Testis (tissue), 2 donors: ENCODE measurements at regions not wholly inside any gene's neighbourhood (a gene's known extent, or its start where the extent isn't known, plus 50 kb on each side); places are given as distances from the start of the nearest gene placed in this dataset.

Experiments used
- POLR2A ChIP-seq: fragments of 450-650 bp; IDR thresholded peaks from one replicate; pipeline ENCODE4 v1.6.1; 2017; ENCODE audit warnings: antibody characterized with exemption, mild to moderate bottlenecking, moderate library complexity
- TF ChIP-seq, protein P1 (sequence below), 3 experiments: fragments of 450-650 bp in 2 of 3; fragments of 200-600 bp in 1 of 3; sonication (generic) in 1 of 3; IDR thresholded peaks; one replicate each; pipeline ENCODE4 v1.5.1; 2016 to 2019; ENCODE audit warnings: antibody characterized with exemption in 3 of 3, mild to moderate bottlenecking in 2 of 3, moderate library complexity in 1 of 3

DNA sequence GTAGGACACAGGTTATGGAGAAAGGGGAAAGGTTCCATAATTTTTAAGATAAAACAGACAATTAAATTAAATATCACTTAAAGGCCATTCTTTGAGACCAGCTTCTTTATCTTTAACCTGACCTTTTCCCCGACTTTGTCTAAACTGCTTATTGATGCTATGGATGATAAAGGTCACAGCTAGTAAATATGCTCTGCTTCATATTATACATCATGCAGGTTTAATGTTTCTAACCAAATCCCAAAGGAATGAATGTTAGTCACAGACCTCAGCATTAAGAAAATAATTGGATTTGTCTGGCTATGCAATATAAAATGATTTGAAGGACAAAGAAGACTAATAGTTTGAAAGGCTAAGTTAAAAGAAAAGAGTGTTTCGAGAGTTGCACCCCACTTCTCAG, 147.6 kb downstream of the ST8SIA4 start:
- TF ChIP-seq, protein P1, sequence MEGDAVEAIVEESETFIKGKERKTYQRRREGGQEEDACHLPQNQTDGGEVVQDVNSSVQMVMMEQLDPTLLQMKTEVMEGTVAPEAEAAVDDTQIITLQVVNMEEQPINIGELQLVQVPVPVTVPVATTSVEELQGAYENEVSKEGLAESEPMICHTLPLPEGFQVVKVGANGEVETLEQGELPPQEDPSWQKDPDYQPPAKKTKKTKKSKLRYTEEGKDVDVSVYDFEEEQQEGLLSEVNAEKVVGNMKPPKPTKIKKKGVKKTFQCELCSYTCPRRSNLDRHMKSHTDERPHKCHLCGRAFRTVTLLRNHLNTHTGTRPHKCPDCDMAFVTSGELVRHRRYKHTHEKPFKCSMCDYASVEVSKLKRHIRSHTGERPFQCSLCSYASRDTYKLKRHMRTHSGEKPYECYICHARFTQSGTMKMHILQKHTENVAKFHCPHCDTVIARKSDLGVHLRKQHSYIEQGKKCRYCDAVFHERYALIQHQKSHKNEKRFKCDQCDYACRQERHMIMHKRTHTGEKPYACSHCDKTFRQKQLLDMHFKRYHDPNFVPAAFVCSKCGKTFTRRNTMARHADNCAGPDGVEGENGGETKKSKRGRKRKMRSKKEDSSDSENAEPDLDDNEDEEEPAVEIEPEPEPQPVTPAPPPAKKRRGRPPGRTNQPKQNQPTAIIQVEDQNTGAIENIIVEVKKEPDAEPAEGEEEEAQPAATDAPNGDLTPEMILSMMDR (IDR thresholded peaks at IDR 0.05): no peak
- TF ChIP-seq POLR2A: no peak
